Bronchial epithelial cell (primary cell): ENCODE measurements at regions not wholly inside any gene's neighbourhood (a gene's known extent, or its start where the extent isn't known, plus 50 kb on each side); places are given as distances from the start of the nearest gene placed in this dataset.

ENCODE experiments used
- DNase-seq: peaks from one replicate; pipeline ENCODE4 v3.0.0-alpha.2; 2010; ENCODE audit warnings: low read depth
- FAIRE-seq: peaks from 2 replicates; lab custom pipeline; 2011; peaks lifted over from hg19 to GRCh38; lab: Jason Lieb, UNC
- H3K27me3 ChIP-seq: 2 replicates; pipeline ENCODE4 v1.5.1; 2011; ENCODE audit warnings: low read length; ENCODE audit not compliant: control insufficient read depth, insufficient read depth
- H3K36me3 ChIP-seq: 2 replicates; pipeline ENCODE4 v1.5.1; 2011; ENCODE audit warnings: low read length; ENCODE audit not compliant: control insufficient read depth, insufficient read depth
- H3K4me3 ChIP-seq: 2 replicates; pipeline ENCODE4 v1.5.1; 2011; ENCODE audit warnings: mild to moderate bottlenecking, low read depth, low read length, control low read depth
- TF ChIP-seq, protein P1 (sequence below): IDR thresholded peaks from 2 replicates; pipeline ENCODE4 v1.5.1; 2011; ENCODE audit warnings: mild to moderate bottlenecking, moderate library complexity, low read length, control low read depth, inconsistent platforms; ENCODE audit not compliant: insufficient read depth, severe bottlenecking

DNA sequence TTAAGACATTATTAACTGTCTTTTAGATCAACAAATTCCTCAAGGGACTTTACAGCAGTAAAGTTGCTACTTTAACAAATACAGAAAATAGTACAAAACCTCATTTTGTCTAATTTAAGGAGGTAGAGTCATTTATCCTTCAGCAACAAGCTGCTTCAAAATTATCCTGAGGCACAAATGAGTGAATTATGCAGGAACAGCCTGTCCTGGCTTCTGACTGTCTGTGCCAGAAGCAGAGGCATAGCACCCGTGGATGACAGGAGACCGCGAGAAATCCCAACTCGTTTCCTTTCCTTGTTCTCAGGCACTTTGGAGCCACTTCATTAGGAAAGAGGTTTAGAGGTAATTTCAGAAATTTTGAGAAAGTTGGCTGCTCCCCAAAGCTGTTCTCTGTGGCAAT lies 549.2 kb upstream of the BTBD3 start:
- no peaks in the 10 kb centered on the region for H3K27me3 ChIP-seq
- TF ChIP-seq, protein P1, sequence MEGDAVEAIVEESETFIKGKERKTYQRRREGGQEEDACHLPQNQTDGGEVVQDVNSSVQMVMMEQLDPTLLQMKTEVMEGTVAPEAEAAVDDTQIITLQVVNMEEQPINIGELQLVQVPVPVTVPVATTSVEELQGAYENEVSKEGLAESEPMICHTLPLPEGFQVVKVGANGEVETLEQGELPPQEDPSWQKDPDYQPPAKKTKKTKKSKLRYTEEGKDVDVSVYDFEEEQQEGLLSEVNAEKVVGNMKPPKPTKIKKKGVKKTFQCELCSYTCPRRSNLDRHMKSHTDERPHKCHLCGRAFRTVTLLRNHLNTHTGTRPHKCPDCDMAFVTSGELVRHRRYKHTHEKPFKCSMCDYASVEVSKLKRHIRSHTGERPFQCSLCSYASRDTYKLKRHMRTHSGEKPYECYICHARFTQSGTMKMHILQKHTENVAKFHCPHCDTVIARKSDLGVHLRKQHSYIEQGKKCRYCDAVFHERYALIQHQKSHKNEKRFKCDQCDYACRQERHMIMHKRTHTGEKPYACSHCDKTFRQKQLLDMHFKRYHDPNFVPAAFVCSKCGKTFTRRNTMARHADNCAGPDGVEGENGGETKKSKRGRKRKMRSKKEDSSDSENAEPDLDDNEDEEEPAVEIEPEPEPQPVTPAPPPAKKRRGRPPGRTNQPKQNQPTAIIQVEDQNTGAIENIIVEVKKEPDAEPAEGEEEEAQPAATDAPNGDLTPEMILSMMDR: no peak
- DNase-seq (no peak), FAIRE-seq (no peak)
- H3K4me3 ChIP-seq: no peak overlapping the region
- H3K36me3 ChIP-seq: no peaks in the 10 kb centered on the region

DNA sequence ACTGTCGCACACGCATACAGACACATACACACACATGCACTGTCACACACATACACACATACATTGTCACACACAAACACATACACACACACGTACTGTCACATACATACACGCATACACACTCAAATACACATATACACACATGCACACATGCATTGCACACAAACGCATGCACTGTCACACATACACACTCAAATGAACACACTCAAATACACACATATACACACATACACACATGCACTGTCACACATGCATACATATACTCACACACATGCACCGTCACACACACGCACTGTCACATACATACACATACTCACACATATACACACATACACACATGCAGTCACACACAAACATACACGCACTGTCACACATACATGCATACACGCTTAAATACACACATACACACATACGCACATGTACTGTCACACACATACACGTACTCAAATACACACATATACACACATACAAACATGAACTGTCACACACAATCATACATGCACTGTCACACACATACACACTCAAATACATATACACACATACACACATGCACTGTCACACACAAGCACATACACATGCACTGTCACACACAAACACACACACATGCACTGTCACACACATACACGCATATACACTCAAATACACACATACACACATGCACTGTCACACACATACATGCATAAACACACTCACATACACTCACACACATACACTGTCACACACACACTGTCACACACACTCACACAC lies 548.6 kb upstream of the BTBD3 start:
- DNase-seq: no peak
- H3K27me3 ChIP-seq: no peaks in the 10 kb centered on the region
- peak; percentile 13 for FAIRE-seq
- TF ChIP-seq, protein P1: no peak
- H3K4me3 ChIP-seq: no peak overlapping the region
- no peaks in the 10 kb centered on the region for H3K36me3 ChIP-seq

DNA sequence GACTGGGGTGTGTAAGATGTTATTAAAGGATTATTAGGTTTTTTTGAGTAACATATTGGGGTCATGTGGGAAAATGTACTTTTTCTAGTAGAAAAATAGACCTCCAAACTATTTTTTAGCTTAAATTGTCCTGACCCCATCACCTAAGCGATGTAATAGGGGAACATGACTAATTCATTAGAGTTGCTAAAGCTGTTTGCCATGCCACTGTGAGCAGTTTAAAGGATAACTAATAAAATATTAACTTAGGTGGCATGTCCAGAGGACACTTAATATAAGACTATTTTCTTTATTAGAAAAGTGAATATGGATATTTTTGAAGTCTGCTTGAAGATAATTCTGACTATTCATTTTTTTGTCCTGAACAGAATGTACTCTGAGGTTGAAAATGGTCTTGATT lies 545.9 kb upstream of the BTBD3 start:
- Histone ChIP-seq H3K36me3 (no peaks in the 10 kb centered on the region), H3K27me3 (no peaks in the 10 kb centered on the region), H3K4me3 (no peak overlapping the region)
- DNase-seq (no peak), FAIRE-seq (no peak)
- TF ChIP-seq, protein P1: no peak

DNA sequence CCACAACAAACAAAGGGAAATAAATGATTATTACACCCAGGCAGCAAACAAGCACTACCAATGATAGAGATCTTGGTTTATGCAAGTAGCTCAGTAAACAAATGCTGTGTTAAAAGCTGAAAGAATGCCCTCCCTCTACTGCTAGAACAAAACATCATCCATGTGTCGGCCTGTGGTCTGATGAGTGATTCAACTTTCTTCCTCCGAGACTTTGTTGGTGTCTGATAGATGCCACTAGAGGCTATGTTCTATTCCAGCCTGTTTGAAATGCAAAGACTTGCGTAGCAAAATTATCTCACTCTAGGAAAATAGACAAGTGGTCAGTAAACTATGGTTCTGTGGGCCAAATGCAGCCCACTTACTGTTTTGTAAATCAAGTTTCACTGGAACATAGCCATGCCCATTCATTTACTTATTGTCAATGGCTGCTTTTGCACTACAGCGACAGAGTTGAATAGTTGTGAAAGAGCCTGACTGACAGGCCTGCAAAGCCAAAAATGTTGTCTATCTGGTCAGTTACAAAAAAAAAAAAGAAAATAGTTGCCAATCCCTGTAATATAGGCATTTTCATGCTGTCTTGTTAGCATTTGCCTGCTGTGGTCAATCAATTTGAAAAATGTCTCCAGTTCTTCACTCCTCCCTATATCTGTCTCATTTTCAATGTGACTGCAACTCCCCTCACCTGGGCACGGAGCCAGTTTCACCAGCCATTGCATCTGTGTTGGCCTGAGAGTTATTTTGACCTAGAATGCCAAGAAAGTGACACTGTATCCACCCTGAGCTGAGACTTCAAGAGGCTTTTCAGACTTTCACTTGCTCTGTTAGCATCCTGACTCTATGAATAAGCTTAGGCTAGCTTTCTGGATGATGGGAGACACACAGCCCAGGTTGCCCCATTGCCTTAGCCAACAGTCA lies 544.6 kb upstream of the BTBD3 start:
- TF ChIP-seq, protein P1: no peak
- H3K36me3 ChIP-seq: no peaks in the 10 kb centered on the region
- FAIRE-seq (no peak), DNase-seq (no peak)
- no peak overlapping the region for H3K4me3 ChIP-seq
- H3K27me3 ChIP-seq: no peaks in the 10 kb centered on the region

DNA sequence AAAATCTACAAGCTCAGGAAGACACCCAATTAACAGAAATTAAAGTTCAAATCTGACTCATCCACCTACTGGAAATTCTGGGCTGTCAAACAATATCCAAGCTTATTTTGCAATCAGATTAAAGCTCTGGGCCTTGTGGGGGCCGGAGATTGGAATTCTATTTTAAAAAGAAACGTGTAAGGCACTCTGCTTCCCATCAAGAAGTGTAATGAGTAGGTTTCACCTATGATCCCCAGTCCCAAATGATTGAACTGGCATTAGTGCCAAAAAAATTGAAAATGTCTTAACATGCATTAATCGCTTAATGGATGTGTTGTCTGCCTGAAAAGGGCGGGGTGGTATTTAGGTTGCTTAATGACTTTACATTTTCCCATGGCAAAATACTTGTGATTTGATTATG lies 542.4 kb upstream of the BTBD3 start:
- DNase-seq (peak; percentile 39), FAIRE-seq (no peak)
- TF ChIP-seq, protein P1: no peak
- H3K4me3 ChIP-seq: no peak overlapping the region
- no peaks in the 10 kb centered on the region for H3K36me3 ChIP-seq
- H3K27me3 ChIP-seq: no peaks in the 10 kb centered on the region
